ENCODE measurements at regions not wholly inside any gene's neighbourhood (a gene's known extent, or its start where the extent isn't known, plus 50 kb on each side); places are given as distances from the start of the nearest gene placed in this dataset.
"Not testable (repeated sequence)": the region's sequence is repeated elsewhere in the genome, so short reads cannot be mapped to it uniquely, and the experiment has no call there.

DNA sequence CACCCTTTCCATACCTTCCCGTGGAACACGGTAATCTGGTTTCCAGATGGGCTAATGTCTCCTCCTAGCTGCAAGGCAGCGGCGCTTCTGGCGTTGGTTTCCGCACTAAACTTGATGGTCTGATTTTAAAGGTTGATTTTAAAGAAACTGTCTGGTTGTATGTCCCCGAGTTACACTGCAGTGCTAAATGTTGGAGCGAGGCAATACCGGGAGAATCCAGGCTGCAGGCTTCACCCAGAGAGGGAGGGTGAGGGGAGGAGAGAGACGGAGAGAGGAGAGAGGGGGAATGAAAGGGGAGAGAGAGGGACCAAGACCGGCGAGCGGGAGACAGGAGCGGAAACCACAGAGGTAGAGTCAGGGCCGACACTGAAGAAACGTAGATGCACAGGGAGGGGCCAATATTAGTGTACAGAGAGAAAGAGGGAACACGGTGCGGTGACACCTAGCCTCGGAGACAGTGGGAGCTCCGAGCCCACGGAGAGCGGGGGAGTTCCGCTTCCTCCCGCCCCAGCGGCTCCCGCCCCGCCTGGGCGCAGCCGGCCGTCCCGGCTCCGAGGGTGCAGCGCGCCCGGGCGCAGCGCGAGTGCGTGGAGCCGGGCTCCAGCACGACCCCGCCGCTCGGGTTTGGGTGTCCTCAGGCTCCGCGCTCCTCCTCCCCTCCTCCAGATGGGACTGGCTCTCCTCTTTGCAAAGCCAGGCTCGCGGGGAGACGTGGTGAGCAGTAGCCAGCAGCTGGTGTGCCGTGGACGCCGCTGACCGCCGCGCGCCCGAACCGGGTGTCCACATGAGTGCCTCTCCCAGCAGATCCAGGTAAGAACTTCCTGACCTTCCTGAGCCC, 71.9 kb upstream of the GRAMD1B start:
- Histone ChIP-seq H3K9me3 (replicated peaks) (no peaks in the 10 kb centered on the region), H3K36me3 (no peaks in the 10 kb centered on the region), H3K4me1 (no peaks in the 10 kb centered on the region), H3K4me3 (no peak overlapping the region), H3K27ac (no peak overlapping the region), H3K27me3 (no peaks in the 10 kb centered on the region)
- no peak for DNase-seq

DNA sequence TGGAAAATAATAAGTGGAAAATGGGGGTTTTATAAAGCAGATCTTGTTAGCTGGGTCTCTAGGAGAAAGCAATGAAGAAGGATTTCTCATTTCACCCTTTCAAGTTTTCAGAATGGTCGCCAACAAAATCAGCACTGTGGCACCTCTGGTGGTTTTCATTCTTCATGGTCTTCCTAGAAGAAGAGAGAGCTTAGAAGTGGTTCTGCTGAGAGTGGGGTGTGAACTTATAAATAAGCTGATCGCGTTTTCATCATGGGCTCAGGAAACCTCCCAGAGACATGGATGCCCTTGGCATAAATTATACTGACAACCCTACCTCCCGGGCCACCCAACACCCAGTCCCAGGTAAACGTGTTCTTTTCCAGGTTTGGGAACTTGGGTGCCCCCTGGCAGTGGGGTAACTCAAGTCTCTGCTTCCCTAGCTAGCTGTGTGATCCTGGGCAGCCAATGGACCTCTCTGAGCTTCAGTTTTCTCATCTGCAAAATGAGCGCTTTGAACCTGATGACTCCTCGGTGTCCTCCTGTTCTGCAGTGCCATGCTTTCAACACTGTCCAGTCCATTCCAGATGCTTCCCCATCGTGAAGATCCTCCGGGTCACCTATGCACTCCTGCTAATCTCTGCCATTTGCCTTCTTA, 72.6 kb upstream of the GRAMD1B start:
- H3K27me3 ChIP-seq: no peaks in the 10 kb centered on the region
- no peaks in the 10 kb centered on the region for H3K9me3 ChIP-seq (replicated peaks)
- H3K4me3 ChIP-seq: no peak overlapping the region
- H3K36me3 ChIP-seq: no peaks in the 10 kb centered on the region
- no peak for DNase-seq
- no peak overlapping the region for H3K27ac ChIP-seq
- H3K4me1 ChIP-seq: no peaks in the 10 kb centered on the region

DNA sequence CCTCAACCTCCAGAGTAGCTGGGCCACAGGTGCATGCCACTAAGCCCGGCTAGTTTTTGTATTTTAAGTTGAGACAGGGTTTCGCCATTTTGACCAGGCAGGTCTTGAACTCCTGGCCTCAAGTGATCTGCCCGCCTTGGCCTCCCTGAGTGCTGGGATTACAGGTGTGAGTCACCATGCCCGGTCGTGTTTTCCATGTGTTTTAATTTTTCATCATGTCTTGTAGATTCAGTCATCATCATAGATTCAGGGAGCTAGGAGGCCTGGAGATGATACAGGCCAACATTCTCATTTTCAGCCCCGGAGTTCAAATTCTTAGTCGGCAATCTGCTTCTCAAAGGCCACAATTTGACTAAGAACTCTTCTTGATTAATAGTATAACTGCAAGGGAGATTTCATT, 73.5 kb upstream of the GRAMD1B start:
- Histone ChIP-seq H3K27me3 (no peaks in the 10 kb centered on the region), H3K4me1 (no peaks in the 10 kb centered on the region), H3K27ac (no peak overlapping the region), H3K36me3 (no peaks in the 10 kb centered on the region), H3K4me3 (no peak overlapping the region), H3K9me3 (replicated peaks) (no peaks in the 10 kb centered on the region)
- no peak for DNase-seq

DNA sequence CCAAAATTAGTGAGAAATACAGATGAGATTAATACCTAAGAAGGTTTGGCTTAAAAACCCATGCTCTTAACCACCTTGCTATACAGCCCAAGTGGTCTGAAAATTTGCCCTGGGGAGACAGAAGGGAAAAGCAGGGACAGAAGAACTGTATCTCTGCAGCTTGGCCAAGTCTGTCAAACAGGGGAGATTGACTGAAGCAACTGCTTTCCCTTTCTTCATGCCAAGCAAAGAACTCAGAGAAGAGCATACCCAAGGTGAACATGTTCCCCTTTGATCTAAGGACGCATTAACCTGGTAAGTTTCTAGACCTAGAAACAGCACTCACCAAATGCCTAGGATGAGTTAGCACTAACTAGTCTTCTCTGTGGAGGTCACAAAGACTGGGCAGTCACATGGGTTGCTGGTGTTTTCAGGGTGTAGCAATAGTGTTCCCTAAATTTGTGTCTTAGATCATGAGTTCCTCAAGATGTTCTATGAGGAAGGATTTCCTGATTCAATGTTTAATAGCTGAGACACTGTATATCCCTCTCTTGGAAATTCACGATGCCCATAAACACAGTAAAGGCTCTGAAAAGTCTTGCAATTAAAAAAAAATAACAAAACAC, 75.6 kb upstream of the GRAMD1B start:
- H3K4me1 ChIP-seq: no peaks in the 10 kb centered on the region
- H3K4me3 ChIP-seq: no peak overlapping the region
- DNase-seq: peak in 1 of 2 experiments; percentile 2
- no peaks in the 10 kb centered on the region for H3K36me3 ChIP-seq
- H3K27ac ChIP-seq: no peak overlapping the region
- no peaks in the 10 kb centered on the region for H3K9me3 ChIP-seq (replicated peaks)
- no peaks in the 10 kb centered on the region for H3K27me3 ChIP-seq

DNA sequence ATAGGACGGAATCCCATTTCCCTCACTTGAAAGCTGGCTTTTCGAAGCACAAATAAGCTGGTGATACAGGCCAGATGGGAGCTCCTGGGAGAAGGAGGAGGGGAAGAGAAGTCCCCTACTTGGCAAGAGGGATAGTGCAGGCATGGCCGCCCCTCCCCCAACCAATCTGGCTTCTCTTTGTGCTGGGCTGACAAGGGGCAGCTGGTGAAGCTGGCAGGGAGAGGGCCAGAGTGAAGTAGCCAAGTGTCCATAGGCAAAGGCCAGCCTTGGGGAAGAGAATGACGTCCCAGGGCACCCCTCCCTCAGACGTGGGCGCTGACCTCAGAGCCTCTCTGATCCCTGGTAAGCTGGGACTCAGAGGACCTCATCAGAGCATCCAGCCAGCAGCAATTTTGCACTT, 78.7 kb upstream of the GRAMD1B start:
- H3K4me3 ChIP-seq: no peak overlapping the region
- no peaks in the 10 kb centered on the region for H3K36me3 ChIP-seq
- no peak for DNase-seq
- no peaks in the 10 kb centered on the region for H3K9me3 ChIP-seq (replicated peaks)
- H3K27ac ChIP-seq: no peak overlapping the region
- no peaks in the 10 kb centered on the region for H3K27me3 ChIP-seq
- H3K4me1 ChIP-seq: no peaks in the 10 kb centered on the region

DNA sequence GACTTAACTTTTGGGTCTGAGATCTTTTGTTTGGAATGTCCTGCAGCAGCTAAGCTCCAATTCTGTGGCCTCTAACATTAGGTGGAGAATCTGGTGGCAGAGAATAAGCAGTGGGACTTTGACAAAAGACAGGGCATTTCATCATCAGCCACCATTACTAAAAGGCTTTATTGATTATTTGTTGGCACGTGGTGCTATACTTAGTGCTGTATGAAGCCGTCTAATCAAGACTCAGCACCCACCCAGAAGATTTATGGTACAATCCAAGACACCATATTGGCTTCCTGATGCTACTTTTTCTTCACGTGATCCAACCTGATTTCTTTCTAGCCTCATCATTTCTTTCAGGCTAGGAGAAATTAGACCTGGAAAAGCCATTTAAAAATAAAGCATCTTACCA, 80.7 kb upstream of the GRAMD1B start:
- H3K27ac ChIP-seq: no peak overlapping the region
- no peak for DNase-seq
- H3K4me3 ChIP-seq: no peak overlapping the region
- H3K4me1 ChIP-seq: no peaks in the 10 kb centered on the region
- no peaks in the 10 kb centered on the region for H3K36me3 ChIP-seq
- no peaks in the 10 kb centered on the region for H3K27me3 ChIP-seq
- H3K9me3 ChIP-seq (replicated peaks): no peaks in the 10 kb centered on the region

DNA sequence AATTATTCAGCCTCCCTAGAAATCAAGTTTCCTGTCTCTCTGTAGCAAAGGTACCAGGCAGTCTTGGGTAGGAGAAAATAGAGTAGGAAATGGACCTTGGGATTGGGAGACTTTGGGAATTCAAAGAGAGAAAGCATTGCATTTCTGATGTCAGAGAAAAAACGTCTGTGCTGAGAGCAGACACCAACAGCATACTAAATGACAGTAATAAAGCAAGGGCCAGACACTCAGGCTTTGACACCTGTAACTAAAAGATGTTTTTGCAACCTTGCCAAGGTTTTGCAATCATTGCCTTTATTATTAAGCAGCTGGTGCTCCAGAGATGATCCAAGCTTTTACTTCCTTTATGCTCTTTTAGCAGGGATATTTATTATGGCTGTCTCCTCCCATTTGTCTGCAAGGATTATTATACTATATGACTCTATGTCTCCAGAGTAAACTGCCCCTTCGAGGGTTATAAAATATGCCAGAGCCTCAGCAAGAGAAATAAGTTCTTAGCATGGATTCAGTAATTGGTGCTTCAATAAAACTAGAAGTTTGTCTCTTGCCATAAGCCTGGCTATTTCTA, 85.2 kb upstream of the GRAMD1B start:
- Histone ChIP-seq H3K36me3 (no peaks in the 10 kb centered on the region), H3K27ac (no peak overlapping the region), H3K9me3 (replicated peaks) (no peaks in the 10 kb centered on the region), H3K4me3 (no peak overlapping the region), H3K4me1 (no peaks in the 10 kb centered on the region), H3K27me3 (no peaks in the 10 kb centered on the region)
- DNase-seq: no peak

DNA sequence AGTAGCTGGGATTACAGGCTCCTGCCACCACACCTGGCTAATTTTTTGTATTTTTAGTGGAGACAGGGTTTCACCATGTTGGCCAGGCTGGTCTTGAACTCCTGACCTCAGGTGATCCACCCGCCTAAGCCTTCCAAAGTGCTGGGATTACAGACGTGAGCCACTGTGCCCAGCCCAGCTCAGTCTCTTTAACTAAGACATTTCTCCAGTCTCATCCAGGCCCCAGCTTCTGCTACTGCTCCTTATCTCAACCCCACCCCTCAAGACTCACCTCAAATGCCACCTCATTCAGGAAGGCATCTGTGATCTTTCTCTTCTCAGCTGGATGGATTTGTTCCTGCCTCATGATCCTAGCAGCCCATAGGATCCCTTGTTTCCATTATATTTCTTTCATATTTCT, 85.9 kb upstream of the GRAMD1B start:
- H3K27me3 ChIP-seq; H3K27ac ChIP-seq; H3K4me1 ChIP-seq; H3K36me3 ChIP-seq; H3K9me3 ChIP-seq (replicated peaks); DNase-seq; H3K4me3 ChIP-seq: not testable (repeated sequence)

DNA sequence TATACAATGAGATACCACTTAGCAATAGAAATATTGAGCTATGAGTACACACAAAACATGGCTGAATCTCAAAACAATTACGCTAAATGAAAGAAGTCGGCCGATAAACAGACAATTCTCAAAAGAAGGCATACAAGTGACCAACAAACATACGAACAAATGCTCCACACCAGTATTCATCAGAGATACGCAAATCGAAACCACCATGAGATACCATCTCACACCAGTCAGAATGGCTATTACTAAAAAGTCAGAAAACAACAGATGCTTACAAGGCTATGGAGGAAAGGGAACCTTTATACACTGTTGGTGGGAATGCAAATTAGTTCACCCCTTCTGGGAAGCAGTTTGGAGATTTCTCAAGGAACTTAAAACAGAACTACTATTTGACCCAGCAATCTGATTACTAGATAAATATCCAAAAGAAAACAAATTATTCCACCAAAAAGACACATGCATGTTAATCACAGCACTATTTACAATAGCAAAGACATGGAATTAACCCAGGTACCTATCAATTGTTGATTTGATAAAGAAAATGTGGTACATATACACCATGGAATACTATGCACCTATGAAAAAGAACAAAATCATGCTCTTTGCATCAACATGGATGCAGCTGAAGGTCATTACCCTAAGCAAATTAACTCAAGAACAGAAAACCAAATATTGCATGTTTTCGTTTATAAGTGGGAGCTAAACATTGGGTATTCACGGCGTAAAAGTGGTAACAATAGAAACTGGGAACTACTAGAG, 90.9 kb upstream of the GRAMD1B start:
- H3K4me3 ChIP-seq: no peak overlapping the region
- H3K36me3 ChIP-seq: no peaks in the 10 kb centered on the region
- no peaks in the 10 kb centered on the region for H3K9me3 ChIP-seq (replicated peaks)
- H3K27me3 ChIP-seq: no peaks in the 10 kb centered on the region
- no peak for DNase-seq
- H3K4me1 ChIP-seq: no peaks in the 10 kb centered on the region
- H3K27ac ChIP-seq: no peak overlapping the region

DNA sequence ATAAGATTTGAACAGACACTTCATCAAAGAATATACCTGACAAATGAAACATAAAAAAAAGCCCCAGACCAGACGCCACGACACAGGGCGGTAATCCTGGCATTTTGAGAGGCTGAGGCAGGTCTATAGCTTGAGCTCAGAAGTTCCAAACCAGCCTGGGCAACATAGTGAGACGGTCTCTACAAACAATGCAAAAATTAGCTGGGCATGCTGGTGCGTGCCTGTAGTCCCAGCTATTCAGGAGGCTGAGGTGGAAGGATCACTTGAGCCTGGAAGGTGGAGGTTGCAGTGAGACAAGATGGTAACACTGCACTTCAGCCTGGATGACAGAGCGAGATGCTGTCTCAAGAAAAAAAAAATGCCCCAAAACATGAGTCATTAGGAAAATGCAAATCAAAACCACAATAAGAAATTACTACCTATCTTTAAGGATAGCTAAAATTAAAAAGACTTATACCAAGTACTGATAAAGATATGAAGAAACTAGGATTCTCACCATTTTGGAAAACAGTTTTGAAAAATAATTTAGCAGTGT, 91.7 kb upstream of the GRAMD1B start:
- Histone ChIP-seq H3K27ac (no peak overlapping the region), H3K9me3 (replicated peaks) (no peaks in the 10 kb centered on the region), H3K27me3 (no peaks in the 10 kb centered on the region), H3K4me1 (no peaks in the 10 kb centered on the region), H3K4me3 (no peak overlapping the region), H3K36me3 (no peaks in the 10 kb centered on the region)
- DNase-seq: no peak

DNA sequence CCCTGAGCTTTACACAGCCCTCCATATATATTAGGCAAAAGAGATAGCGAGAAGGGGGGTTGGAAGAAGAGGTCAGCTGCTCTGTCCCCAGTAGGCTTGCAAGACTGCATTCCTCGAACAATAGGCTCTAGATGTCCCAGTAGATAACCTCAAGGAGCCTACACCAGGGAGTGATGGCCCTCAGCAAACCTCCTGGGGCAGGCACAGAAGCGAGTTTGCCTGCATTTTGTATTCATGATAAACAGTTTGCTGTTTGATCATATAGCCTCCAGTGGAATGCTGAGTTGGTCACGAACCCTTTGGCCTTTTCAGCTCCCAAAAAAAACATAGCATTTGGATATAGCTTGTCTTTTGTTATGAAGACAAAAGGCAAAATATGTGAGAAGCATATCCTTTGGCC, 95.1 kb upstream of the GRAMD1B start:
- no peaks in the 10 kb centered on the region for H3K9me3 ChIP-seq (replicated peaks)

DNA sequence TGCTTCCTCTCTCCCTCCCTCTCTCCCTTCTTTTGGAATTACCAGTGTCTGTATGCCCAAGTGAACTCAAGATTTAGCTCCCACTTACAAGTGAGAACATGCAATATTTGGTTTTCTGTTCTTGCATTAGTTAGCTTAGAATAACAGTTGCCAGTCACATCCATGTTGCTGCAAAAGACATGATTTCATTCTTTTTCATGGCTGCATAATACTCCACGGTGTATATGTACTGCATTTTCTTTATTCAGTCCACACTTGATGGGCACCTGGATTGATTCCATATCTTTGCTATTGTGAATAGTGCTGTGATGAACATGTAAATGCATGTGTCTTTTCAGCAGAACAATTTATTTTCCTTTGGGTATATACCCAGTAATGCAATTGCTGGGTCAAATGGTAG, 97.5 kb upstream of the GRAMD1B start:
- not testable (repeated sequence) for H3K9me3 ChIP-seq (replicated peaks); H3K4me1 ChIP-seq; H3K4me3 ChIP-seq; H3K27me3 ChIP-seq; H3K36me3 ChIP-seq; H3K27ac ChIP-seq; DNase-seq

More for the DNA sequence above, 95.1 kb upstream of the GRAMD1B start:
- no peak for DNase-seq
- Histone ChIP-seq H3K36me3 (no peaks in the 10 kb centered on the region), H3K27ac (no peak overlapping the region), H3K4me3 (no peak overlapping the region), H3K4me1 (no peaks in the 10 kb centered on the region), H3K27me3 (no peaks in the 10 kb centered on the region)

DNA sequence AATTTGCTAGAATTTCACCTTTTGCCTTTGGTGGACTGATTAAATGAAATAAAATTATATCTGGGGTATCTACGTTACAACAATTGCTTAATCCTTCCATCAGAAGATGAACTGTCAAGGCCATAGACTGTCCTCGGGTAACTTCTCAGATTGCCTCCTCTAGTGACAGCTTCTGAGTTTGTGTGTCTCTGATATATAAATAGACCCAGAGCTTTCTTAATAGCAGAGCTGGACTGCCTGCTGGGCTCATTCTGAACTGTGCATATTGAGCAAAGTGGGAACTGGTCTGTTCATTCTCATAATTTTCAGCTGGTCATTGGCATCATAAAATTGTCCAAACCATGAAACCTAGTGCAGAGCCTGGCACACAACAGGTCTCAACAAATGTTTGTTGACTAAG, 99.1 kb upstream of the GRAMD1B start:
- Histone ChIP-seq H3K4me1 (no peaks in the 10 kb centered on the region), H3K4me3 (no peak overlapping the region), H3K9me3 (replicated peaks) (no peaks in the 10 kb centered on the region), H3K27ac (no peak overlapping the region), H3K36me3 (no peaks in the 10 kb centered on the region), H3K27me3 (no peaks in the 10 kb centered on the region)
- no peak for DNase-seq

DNA sequence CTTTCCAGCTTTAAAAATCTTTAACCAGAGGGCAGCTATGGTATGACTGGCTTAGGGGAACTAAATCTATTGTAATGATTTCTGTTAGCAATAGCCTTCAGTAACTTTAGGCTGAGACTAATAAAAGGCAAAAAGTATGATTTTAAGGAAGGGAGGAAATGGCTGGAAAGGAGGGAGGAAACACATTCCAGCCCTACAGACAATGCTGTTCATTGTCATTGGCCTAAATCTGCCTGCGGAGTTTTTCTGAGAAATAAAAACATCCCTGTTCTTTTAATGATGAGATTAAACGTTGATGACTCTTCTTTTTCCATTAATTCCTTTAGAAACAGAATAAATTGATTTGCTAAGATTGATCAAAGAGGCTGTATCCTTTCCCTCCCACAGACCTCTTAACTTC, 99.6 kb upstream of the GRAMD1B start:
- H3K4me1 ChIP-seq: no peaks in the 10 kb centered on the region
- no peak overlapping the region for H3K27ac ChIP-seq
- H3K9me3 ChIP-seq (replicated peaks): no peaks in the 10 kb centered on the region
- no peak overlapping the region for H3K4me3 ChIP-seq
- no peak for DNase-seq
- H3K27me3 ChIP-seq: no peaks in the 10 kb centered on the region
- no peaks in the 10 kb centered on the region for H3K36me3 ChIP-seq

All from SJCRH30 (cell line).